ENCODE measurements at regions not wholly inside any gene's neighbourhood (a gene's known extent, or its start where the extent isn't known, plus 50 kb on each side); places are given as distances from the start of the nearest gene placed in this dataset.

DNA sequence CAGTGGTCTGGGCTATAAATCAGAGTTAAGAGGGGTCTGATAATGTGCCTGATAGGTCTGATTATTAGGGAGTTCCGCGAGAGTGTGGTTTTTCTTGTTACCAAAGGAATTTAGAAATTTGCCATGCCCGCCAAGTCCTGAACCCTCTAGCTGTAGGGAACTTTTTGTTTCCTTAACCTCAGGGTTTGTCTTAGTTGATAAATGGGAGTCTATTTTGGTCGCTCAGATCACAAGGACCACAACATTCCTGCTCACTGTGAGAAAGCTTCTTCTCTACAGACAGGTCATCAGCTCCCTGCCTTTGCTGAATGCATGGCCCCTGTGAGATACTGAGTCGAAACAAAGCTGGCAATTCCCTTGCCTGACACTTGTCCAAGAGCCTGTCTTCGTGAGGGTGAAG is 497.8 kb downstream of the HS3ST4 start:
- no peaks in the 10 kb centered on the region for H3F3A ChIP-seq (ENCODE audit: insufficient read depth, low read length)
- no peak overlapping the region for H2AFZ ChIP-seq (ENCODE audit: low read length)
- H3K27me3 ChIP-seq (ENCODE audit: insufficient read depth, low read length): no peaks in the 10 kb centered on the region
- H3K9me2 ChIP-seq (ENCODE audit: low read depth, low read length): no peaks in the 10 kb centered on the region
- no peak overlapping the region for H3K9ac ChIP-seq (ENCODE audit: low read length)
- no peaks in the 10 kb centered on the region for H3K9me3 ChIP-seq (ENCODE audit: low read length)
- H3K27ac ChIP-seq (ENCODE audit: low read depth, low read length, poor library complexity, severe bottlenecking): no peak overlapping the region
- H3K4me3 ChIP-seq (ENCODE audit: low read depth, low read length, poor library complexity, severe bottlenecking): no peak overlapping the region
- no peaks in the 10 kb centered on the region for H3K79me2 ChIP-seq (ENCODE audit: insufficient read depth, low read length)
- H3K4me2 ChIP-seq (ENCODE audit: low read length): no peak overlapping the region
- H3K4me1 ChIP-seq (ENCODE audit: insufficient read depth, low read length, severe bottlenecking): no peaks in the 10 kb centered on the region
- TF ChIP-seq, protein P1, sequence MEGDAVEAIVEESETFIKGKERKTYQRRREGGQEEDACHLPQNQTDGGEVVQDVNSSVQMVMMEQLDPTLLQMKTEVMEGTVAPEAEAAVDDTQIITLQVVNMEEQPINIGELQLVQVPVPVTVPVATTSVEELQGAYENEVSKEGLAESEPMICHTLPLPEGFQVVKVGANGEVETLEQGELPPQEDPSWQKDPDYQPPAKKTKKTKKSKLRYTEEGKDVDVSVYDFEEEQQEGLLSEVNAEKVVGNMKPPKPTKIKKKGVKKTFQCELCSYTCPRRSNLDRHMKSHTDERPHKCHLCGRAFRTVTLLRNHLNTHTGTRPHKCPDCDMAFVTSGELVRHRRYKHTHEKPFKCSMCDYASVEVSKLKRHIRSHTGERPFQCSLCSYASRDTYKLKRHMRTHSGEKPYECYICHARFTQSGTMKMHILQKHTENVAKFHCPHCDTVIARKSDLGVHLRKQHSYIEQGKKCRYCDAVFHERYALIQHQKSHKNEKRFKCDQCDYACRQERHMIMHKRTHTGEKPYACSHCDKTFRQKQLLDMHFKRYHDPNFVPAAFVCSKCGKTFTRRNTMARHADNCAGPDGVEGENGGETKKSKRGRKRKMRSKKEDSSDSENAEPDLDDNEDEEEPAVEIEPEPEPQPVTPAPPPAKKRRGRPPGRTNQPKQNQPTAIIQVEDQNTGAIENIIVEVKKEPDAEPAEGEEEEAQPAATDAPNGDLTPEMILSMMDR (IDR thresholded peaks at IDR 0.05; ENCODE audit: low read length): no peak
- no peak for TF ChIP-seq EZH2 (IDR thresholded peaks at IDR 0.05; ENCODE audit: borderline replicate concordance, low read length)
- H3K36me3 ChIP-seq (ENCODE audit: insufficient read depth, low read length): no peaks in the 10 kb centered on the region
- no peaks in the 10 kb centered on the region for H4K20me1 ChIP-seq (ENCODE audit: insufficient read depth, low read length)

DNA sequence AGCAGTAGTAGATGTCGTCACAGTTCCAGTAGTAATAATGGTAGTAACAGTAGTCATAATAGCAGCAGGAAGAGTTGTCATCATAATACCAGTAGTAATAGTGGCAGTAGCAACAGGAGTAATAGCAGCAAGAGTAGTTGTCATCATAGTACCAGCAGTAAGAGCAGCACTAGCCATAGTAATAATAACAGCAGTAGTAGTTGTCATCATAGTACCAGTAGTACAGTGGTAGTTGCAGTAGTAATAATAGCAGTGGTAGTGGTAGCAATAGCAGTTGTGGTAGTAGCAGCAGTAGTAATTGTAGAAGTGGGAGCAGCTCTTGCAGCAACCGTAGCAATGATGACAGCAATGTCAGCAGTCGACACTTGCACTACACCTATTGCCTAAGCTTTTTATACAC is 502.8 kb downstream of the HS3ST4 start:
- Histone ChIP-seq H3K27me3 (ENCODE audit: insufficient read depth, low read length) (no peaks in the 10 kb centered on the region), H3K9me2 (ENCODE audit: low read depth, low read length) (no peaks in the 10 kb centered on the region), H3K36me3 (ENCODE audit: insufficient read depth, low read length) (no peaks in the 10 kb centered on the region), H3K4me2 (ENCODE audit: low read length) (no peak overlapping the region), H3F3A (ENCODE audit: insufficient read depth, low read length) (no peaks in the 10 kb centered on the region), H4K20me1 (ENCODE audit: insufficient read depth, low read length) (no peaks in the 10 kb centered on the region), H3K9ac (ENCODE audit: low read length) (no peak overlapping the region), H2AFZ (ENCODE audit: low read length) (no peak overlapping the region), H3K9me3 (ENCODE audit: low read length) (no peaks in the 10 kb centered on the region), H3K4me1 (ENCODE audit: insufficient read depth, low read length, severe bottlenecking) (no peaks in the 10 kb centered on the region), H3K27ac (ENCODE audit: low read depth, low read length, poor library complexity, severe bottlenecking) (no peak overlapping the region), H3K4me3 (ENCODE audit: low read depth, low read length, poor library complexity, severe bottlenecking) (no peak overlapping the region), H3K79me2 (ENCODE audit: insufficient read depth, low read length) (no peaks in the 10 kb centered on the region)
- TF ChIP-seq EZH2 (IDR thresholded peaks at IDR 0.05; ENCODE audit: borderline replicate concordance, low read length): no peak
- TF ChIP-seq, protein P1 (IDR thresholded peaks at IDR 0.05; ENCODE audit: low read length): no peak

DNA sequence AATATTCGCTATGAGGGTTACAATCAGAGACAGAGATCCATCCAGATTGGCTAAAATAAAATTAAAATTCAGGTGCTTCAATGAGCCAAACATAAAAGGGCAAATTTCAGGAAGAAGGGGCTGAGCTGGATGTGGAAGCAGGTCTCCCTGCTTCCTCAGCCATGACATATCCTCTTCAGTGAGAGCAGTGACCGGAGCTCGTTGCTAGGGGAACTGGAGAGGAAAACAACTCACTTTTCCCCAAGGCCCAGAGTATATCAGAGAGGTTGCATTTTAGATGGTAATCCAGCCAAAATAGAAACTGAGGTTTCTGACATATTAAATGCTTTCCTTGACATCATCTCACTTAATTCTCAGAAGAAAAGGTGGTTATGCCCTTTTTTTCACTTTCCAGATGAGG is 503.5 kb downstream of the HS3ST4 start:
- TF ChIP-seq, protein P1 (IDR thresholded peaks at IDR 0.05; ENCODE audit: low read length): no peak
- no peak for TF ChIP-seq EZH2 (IDR thresholded peaks at IDR 0.05; ENCODE audit: borderline replicate concordance, low read length)
- no peaks in the 10 kb centered on the region for H3K36me3 ChIP-seq (ENCODE audit: insufficient read depth, low read length)
- H3K9ac ChIP-seq (ENCODE audit: low read length): no peak overlapping the region
- H3K27me3 ChIP-seq (ENCODE audit: insufficient read depth, low read length): no peaks in the 10 kb centered on the region
- H2AFZ ChIP-seq (ENCODE audit: low read length): no peak overlapping the region
- no peaks in the 10 kb centered on the region for H4K20me1 ChIP-seq (ENCODE audit: insufficient read depth, low read length)
- H3K9me3 ChIP-seq (ENCODE audit: low read length): no peaks in the 10 kb centered on the region
- H3K9me2 ChIP-seq (ENCODE audit: low read depth, low read length): no peaks in the 10 kb centered on the region
- no peaks in the 10 kb centered on the region for H3F3A ChIP-seq (ENCODE audit: insufficient read depth, low read length)
- no peaks in the 10 kb centered on the region for H3K4me1 ChIP-seq (ENCODE audit: insufficient read depth, low read length, severe bottlenecking)
- H3K27ac ChIP-seq (ENCODE audit: low read depth, low read length, poor library complexity, severe bottlenecking): no peak overlapping the region
- no peak overlapping the region for H3K4me3 ChIP-seq (ENCODE audit: low read depth, low read length, poor library complexity, severe bottlenecking)
- no peaks in the 10 kb centered on the region for H3K79me2 ChIP-seq (ENCODE audit: insufficient read depth, low read length)
- no peak overlapping the region for H3K4me2 ChIP-seq (ENCODE audit: low read length)
